ENCODE measurements at regions not wholly inside any gene's neighbourhood (a gene's known extent, or its start where the extent isn't known, plus 50 kb on each side); places are given as distances from the start of the nearest gene placed in this dataset.

- FAIRE-seq = no peak
- no peaks in the 10 kb centered on the region for H3K27me3 ChIP-seq (ENCODE audit: control insufficient read depth in 2 of 2, insufficient read depth in 2 of 2, low read length in 2 of 2)
- no peaks in the 10 kb centered on the region for H3K79me2 ChIP-seq (ENCODE audit: control insufficient read depth, insufficient read depth, low read length)
- H4K20me1 ChIP-seq (replicated peaks; ENCODE audit: control insufficient read depth, extremely low read depth, insufficient read depth, low read length) = no peaks in the 10 kb centered on the region
- ChIA-PET CTCF (no interaction called here), POLR2A (no interaction called here)
- TF ChIP-seq, protein P1, sequence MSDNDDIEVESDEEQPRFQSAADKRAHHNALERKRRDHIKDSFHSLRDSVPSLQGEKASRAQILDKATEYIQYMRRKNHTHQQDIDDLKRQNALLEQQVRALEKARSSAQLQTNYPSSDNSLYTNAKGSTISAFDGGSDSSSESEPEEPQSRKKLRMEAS (IDR thresholded peaks at IDR 0.05; ENCODE audit: insufficient read depth, insufficient read length) = no peak
- TF ChIP-seq POLR2AphosphoS5 (IDR thresholded peaks at IDR 0.05; ENCODE audit: insufficient read depth, low read depth, low read length) (no peak), CTCF (IDR thresholded peaks at IDR 0.05; ENCODE audit: extremely low read depth in 1 of 2, insufficient read depth in 1 of 2, low read depth in 1 of 2, low read length in 2 of 2) (no peak), FOS (IDR thresholded peaks at IDR 0.05; ENCODE audit: borderline replicate concordance, insufficient read depth, low read length) (no peak), MYC (IDR thresholded peaks at IDR 0.05; ENCODE audit: low read depth, low read length) (no peak), GATA2 (IDR thresholded peaks at IDR 0.05; ENCODE audit: insufficient read depth, insufficient read length, low read depth, low read length) (no peak), JUN (IDR thresholded peaks at IDR 0.05; ENCODE audit: borderline replicate concordance, insufficient read depth, insufficient read length, low read depth) (no peak), POLR2A (IDR thresholded peaks at IDR 0.05; ENCODE audit: low read depth, low read length) (no peak), EZH2 (IDR thresholded peaks at IDR 0.05; ENCODE audit: borderline replicate concordance, low read depth, low read length, severe bottlenecking) (no peak)
- H3K36me3 ChIP-seq (ENCODE audit: control insufficient read depth in 2 of 2, extremely low read depth in 1 of 2, insufficient read depth in 2 of 2, low read length in 2 of 2) = no peaks in the 10 kb centered on the region
- no TSS peak for BruUV-seq (replicated peaks)
- no peak overlapping the region for H3K9ac ChIP-seq (replicated peaks; ENCODE audit: extremely low read depth, insufficient read depth, low read length)
- intact Hi-C loops (cut with micrococcal nuclease) = no loop called here
- no peaks in the 10 kb centered on the region for H3K9me3 ChIP-seq (replicated peaks; ENCODE audit: control insufficient read depth, insufficient read depth, low read length)
- no peak overlapping the region for H3K4me2 ChIP-seq (ENCODE audit: insufficient read depth, low read length)
- H3K4me1 ChIP-seq (ENCODE audit: control insufficient read depth, extremely low read depth, insufficient read depth, low read length) = no peaks in the 10 kb centered on the region
- H3K4me3 ChIP-seq (replicated peaks in 1 of 3; ENCODE audit: insufficient read depth in 1 of 3, low read depth in 1 of 3, low read length in 3 of 3) = no peak overlapping the region
- H3K9me1 ChIP-seq (replicated peaks; ENCODE audit: control insufficient read depth, extremely low read depth, insufficient read depth, low read length) = no peaks in the 10 kb centered on the region
- dilution Hi-C loops (cut with MboI; ENCODE audit: extremely low pct_ligation_motif_present, low sequenced_read_pairs) = no loop called here
- no peak overlapping the region for H2AFZ ChIP-seq (ENCODE audit: low read depth, low read length)
- no peak overlapping the region for H3K27ac ChIP-seq (ENCODE audit: insufficient read depth, low read depth, low read length)
- DNase-seq (ENCODE audit: low read depth, low spot score) = no peak
These were observed 1127.5 kb downstream of the GRIK2 start for GRCh38 chr6:102520966-102521365.

All from endothelial cell of umbilical vein (primary cell).